ENCODE measurements at regions not wholly inside any gene's neighbourhood (a gene's known extent, or its start where the extent isn't known, plus 50 kb on each side); places are given as distances from the start of the nearest gene placed in this dataset.

GRCh38 chr9:73543727-73544126 lies 392.1 kb downstream of the ANXA1 start:
- H3K23ac ChIP-seq (ENCODE audit: low read depth, low read length), result no peak overlapping the region
- ATAC-seq (ENCODE audit: low read depth) (no peak), DNase-seq (no peak)
- H2AK5ac ChIP-seq (ENCODE audit: low read depth, low read length), result no peak overlapping the region
- no TSS peak for BruUV-seq (replicated peaks)
- intact Hi-C loops (cut with micrococcal nuclease) (no loop called here), in situ Hi-C loops (cut with MboI; ENCODE audit: low sequenced_read_pairs) (no loop called here), dilution Hi-C loops (cut with HindIII; ENCODE audit: low sequenced_read_pairs, unreplicated experiment) (loop anchor here (5.0 kb wide), 1 partner anchor 34 kb away; no protein-coding TSS in a partner anchor)
- no peak overlapping the region for H3K18ac ChIP-seq (ENCODE audit: low read depth, low read length)
- no peaks in the 10 kb centered on the region for H3K79me1 ChIP-seq (ENCODE audit: low read depth in 1 of 2, low read length in 2 of 2)
- no peak overlapping the region for H2BK5ac ChIP-seq (ENCODE audit: low read depth, low read length, poor library complexity, severe bottlenecking)
- H4K8ac ChIP-seq (ENCODE audit: low read depth in 2 of 2, low read length in 2 of 2), result no peak overlapping the region
- no peaks in the 10 kb centered on the region for H3K9me1 ChIP-seq (ENCODE audit: insufficient read depth, low read length)
- ChIA-PET POLR2A (ENCODE audit: unreplicated experiment) (no interaction called here), CTCF (no interaction called here)
- no peak overlapping the region for H3K9ac ChIP-seq (ENCODE audit: low read depth, low read length)
- no peak overlapping the region for H2BK15ac ChIP-seq (ENCODE audit: low read depth, low read length)
- TF ChIP-seq RCOR1 (IDR thresholded peaks at IDR 0.05; ENCODE audit: insufficient replicate concordance, low read length) (no peak), SMC3 (IDR thresholded peaks at IDR 0.05; ENCODE audit: low read depth, low read length) (no peak), RFX5 (IDR thresholded peaks at IDR 0.05; ENCODE audit: low read depth, low read length) (no peak), MAZ (IDR thresholded peaks at IDR 0.05; ENCODE audit: borderline replicate concordance, low read depth, low read length) (no peak), USF2 (IDR thresholded peaks at IDR 0.05; ENCODE audit: low read depth, low read length) (no peak), FOS (IDR thresholded peaks at IDR 0.05; ENCODE audit: low read depth, low read length) (no peak), CHD1 (IDR thresholded peaks at IDR 0.05; ENCODE audit: low read depth, low read length) (no peak), NFE2L2 (IDR thresholded peaks at IDR 0.05; ENCODE audit: low read depth, low read length) (no peak), CTCF (conservative IDR thresholded peaks at IDR 0.05; ENCODE audit: low read depth, low read length) (no peak), CEBPB (IDR thresholded peaks at IDR 0.05; ENCODE audit: low read depth, low read length) (no peak), ELK1 (IDR thresholded peaks at IDR 0.05; ENCODE audit: borderline replicate concordance, low read depth, low read length) (no peak), BHLHE40 (IDR thresholded peaks at IDR 0.05; ENCODE audit: low read depth, low read length) (no peak), MAFK (IDR thresholded peaks at IDR 0.05; ENCODE audit: low read depth, low read length) (no peak), RAD21 (IDR thresholded peaks at IDR 0.05; ENCODE audit: low read length) (no peak), MXI1 (IDR thresholded peaks at IDR 0.05; ENCODE audit: borderline replicate concordance, low read depth, low read length) (no peak), POLR2A (IDR thresholded peaks at IDR 0.05; ENCODE audit: low read depth, low read length) (no peak)
- H3K9me3 ChIP-seq (ENCODE audit: control insufficient read depth, insufficient read depth, low read length), result no peaks in the 10 kb centered on the region; the same call in 1 of the 2 replicates
- no peak overlapping the region for H2AFZ ChIP-seq (replicated peaks; ENCODE audit: low read length, poor library complexity)
- no peak overlapping the region for H4K91ac ChIP-seq (ENCODE audit: insufficient read depth, low read depth, low read length)
- no peak overlapping the region for H3K4ac ChIP-seq (ENCODE audit: low read depth, low read length)
- H2AK9ac ChIP-seq (replicated peaks; ENCODE audit: low read depth, low read length, poor library complexity), result no peak overlapping the region
- H3K27me3 ChIP-seq (ENCODE audit: control insufficient read depth, insufficient read depth, low read length), result no peaks in the 10 kb centered on the region
- no peaks in the 10 kb centered on the region for H3K4me1 ChIP-seq (ENCODE audit: control insufficient read depth, insufficient read depth, low read length)
- H2BK20ac ChIP-seq (ENCODE audit: low read depth, low read length), result no peak overlapping the region
- no peaks in the 10 kb centered on the region for H3K36me3 ChIP-seq (ENCODE audit: control insufficient read depth, insufficient read depth, low read length)
- H3K4me2 ChIP-seq (ENCODE audit: low read depth, low read length), result no peak overlapping the region
- no peak overlapping the region for H3K27ac ChIP-seq (ENCODE audit: insufficient read depth, low read length)
- H3K4me3 ChIP-seq (ENCODE audit: insufficient read depth, low read depth, low read length), result no peak overlapping the region
- H3K14ac ChIP-seq (replicated peaks; ENCODE audit: low read depth, low read length), result no peak overlapping the region
- no peaks in the 10 kb centered on the region for H4K20me1 ChIP-seq (ENCODE audit: insufficient read depth, low read length)
- H4K5ac ChIP-seq (ENCODE audit: low read depth, low read length), result no peak overlapping the region
- no peak overlapping the region for H3K56ac ChIP-seq (ENCODE audit: extremely low read depth, insufficient read depth, low read length)
- no peak overlapping the region for H2BK120ac ChIP-seq (ENCODE audit: low read depth, low read length)

All from IMR-90 (cell line).